IPS-18c (cell line): ENCODE measurements at regions not wholly inside any gene's neighbourhood (a gene's known extent, or its start where the extent isn't known, plus 50 kb on each side); places are given as distances from the start of the nearest gene placed in this dataset.

Experiments
- H3K4me3 ChIP-seq: 2 replicates; pipeline ENCODE4 v1.7.0; 2013; ENCODE audit warnings: low read depth, mild to moderate bottlenecking, low read length, moderate library complexity; ENCODE audit not compliant: insufficient read depth
- H3K9me3 ChIP-seq: one replicate; pipeline ENCODE4 v1.6.1; 2013; ENCODE audit warnings: mild to moderate bottlenecking, low read length, moderate library complexity; ENCODE audit not compliant: control insufficient read depth, insufficient read depth

- H3K9me3 ChIP-seq, result no peaks in the 10 kb centered on the region
- H3K4me3 ChIP-seq, result no peak overlapping the region
These were observed 362.9 kb downstream of the ZEB2 start for GRCh38 chr2:144156736-144157640.

GRCh38 chr2:144154205-144154604 is 365.7 kb downstream of the ZEB2 start:
- Histone ChIP-seq H3K9me3 (no peaks in the 10 kb centered on the region), H3K4me3 (no peak overlapping the region)

- H3K4me3 ChIP-seq, result no peak overlapping the region
These were observed 367.1 kb downstream of the ZEB2 start for GRCh38 chr2:144152817-144153271.

GRCh38 chr2:144151851-144152250 is 368.1 kb downstream of the ZEB2 start:
- Histone ChIP-seq H3K9me3 (no peaks in the 10 kb centered on the region), H3K4me3 (no peak overlapping the region)

More at GRCh38 chr2:144152817-144153271, 367.1 kb downstream of the ZEB2 start:
- no peaks in the 10 kb centered on the region for H3K9me3 ChIP-seq

- no peaks in the 10 kb centered on the region for H3K9me3 ChIP-seq
These were observed 368.5 kb downstream of the ZEB2 start for GRCh38 chr2:144151405-144151804.

GRCh38 chr2:144147356-144147755 is 372.6 kb downstream of the ZEB2 start:
- H3K9me3 ChIP-seq, result no peaks in the 10 kb centered on the region
- H3K4me3 ChIP-seq, result no peak overlapping the region

More at GRCh38 chr2:144151405-144151804, 368.5 kb downstream of the ZEB2 start:
- no peak overlapping the region for H3K4me3 ChIP-seq

GRCh38 chr2:144146876-144147275 is 373.0 kb downstream of the ZEB2 start:
- H3K4me3 ChIP-seq, result no peak overlapping the region
- no peaks in the 10 kb centered on the region for H3K9me3 ChIP-seq

GRCh38 chr2:144146076-144146475 is 373.8 kb downstream of the ZEB2 start:
- H3K9me3 ChIP-seq, result no peaks in the 10 kb centered on the region
- no peak overlapping the region for H3K4me3 ChIP-seq

- no peak overlapping the region for H3K4me3 ChIP-seq
- H3K9me3 ChIP-seq, result no peaks in the 10 kb centered on the region
These were observed 376.4 kb downstream of the ZEB2 start for GRCh38 chr2:144143294-144144151.

GRCh38 chr2:144140891-144141290 is 379.0 kb downstream of the ZEB2 start:
- H3K4me3 ChIP-seq, result no peak overlapping the region

GRCh38 chr2:144137705-144138428 is 382.1 kb downstream of the ZEB2 start:
- no peaks in the 10 kb centered on the region for H3K9me3 ChIP-seq
- no peak overlapping the region for H3K4me3 ChIP-seq

More at GRCh38 chr2:144140891-144141290, 379.0 kb downstream of the ZEB2 start:
- no peaks in the 10 kb centered on the region for H3K9me3 ChIP-seq

GRCh38 chr2:144137272-144137671 is 382.6 kb downstream of the ZEB2 start:
- H3K4me3 ChIP-seq, result no peak overlapping the region
- H3K9me3 ChIP-seq, result no peaks in the 10 kb centered on the region

GRCh38 chr2:144136297-144137010 is 383.5 kb downstream of the ZEB2 start:
- no peaks in the 10 kb centered on the region for H3K9me3 ChIP-seq
- H3K4me3 ChIP-seq, result no peak overlapping the region

GRCh38 chr2:144133936-144134665 is 385.8 kb downstream of the ZEB2 start:
- H3K4me3 ChIP-seq, result no peak overlapping the region
- H3K9me3 ChIP-seq, result no peaks in the 10 kb centered on the region

GRCh38 chr2:144132357-144132756 is 387.6 kb downstream of the ZEB2 start:
- Histone ChIP-seq H3K4me3 (no peak overlapping the region), H3K9me3 (no peaks in the 10 kb centered on the region)

- Histone ChIP-seq H3K9me3 (no peaks in the 10 kb centered on the region), H3K4me3 (no peak overlapping the region)
These were observed 388.9 kb downstream of the ZEB2 start for GRCh38 chr2:144131042-144131441.
